GM23248 (cell line): ENCODE measurements at regions not wholly inside any gene's neighbourhood (a gene's known extent, or its start where the extent isn't known, plus 50 kb on each side); places are given as distances from the start of the nearest gene placed in this dataset.
"Not testable (repeated sequence)": the region's sequence is repeated elsewhere in the genome, so short reads cannot be mapped to it uniquely, and the experiment has no call there.

ENCODE experiments used
- DNase-seq: peaks from one replicate; pipeline ENCODE4 v3.0.0-alpha.2; 2015
- H2AFZ ChIP-seq: fragments of 200-600 bp; sonication (generic); 2 replicates; pipeline ENCODE4 v1.6.1; 2016; ENCODE audit warnings: antibody characterized with exemption
- H3F3A ChIP-seq: fragments of 200-600 bp; sonication (generic); 2 replicates; pipeline ENCODE4 v1.6.1; 2016; ENCODE audit warnings: mild to moderate bottlenecking, antibody characterized with exemption, mixed run types; ENCODE audit not compliant: insufficient read depth
- H3K27ac ChIP-seq: fragments of 200-600 bp; sonication (generic); 2 replicates; pipeline ENCODE4 v1.5.1; 2016; ENCODE audit warnings: mild to moderate bottlenecking
- H3K27me3 ChIP-seq: fragments of 200-600 bp; sonication (generic); replicated peaks from 2 replicates; pipeline ENCODE4 v1.6.1; 2016; ENCODE audit warnings: mild to moderate bottlenecking; ENCODE audit not compliant: insufficient read depth
- H3K36me3 ChIP-seq: fragments of 200-600 bp; sonication (generic); 2 replicates; pipeline ENCODE4 v1.6.1; 2016; ENCODE audit warnings: low read depth, mild to moderate bottlenecking
- H3K4me1 ChIP-seq: fragments of 200-600 bp; sonication (generic); 2 replicates; pipeline ENCODE4 v1.6.1; 2016; ENCODE audit warnings: mild to moderate bottlenecking; ENCODE audit not compliant: insufficient read depth
- H3K4me2 ChIP-seq: fragments of 200-600 bp; sonication (generic); one replicate; pipeline ENCODE4 v1.6.1; 2016; ENCODE audit warnings: mild to moderate bottlenecking; ENCODE audit not compliant: unreplicated experiment
- H3K4me3 ChIP-seq: fragments of 200-600 bp; sonication (generic); 2 replicates; pipeline ENCODE4 v1.5.1; 2016; ENCODE audit warnings: mild to moderate bottlenecking
- H3K79me2 ChIP-seq: fragments of 200-600 bp; sonication (generic); 2 replicates; pipeline ENCODE4 v1.6.1; 2016; ENCODE audit warnings: mild to moderate bottlenecking; ENCODE audit not compliant: insufficient read depth
- H3K9ac ChIP-seq: fragments of 200-600 bp; sonication (generic); 2 replicates; pipeline ENCODE4 v1.6.1; 2016; ENCODE audit warnings: mild to moderate bottlenecking
- H3K9me2 ChIP-seq: fragments of 200-600 bp; sonication (generic); 2 replicates; pipeline ENCODE4 v1.6.1; 2016; ENCODE audit warnings: mixed run types, mild to moderate bottlenecking, moderate library complexity; ENCODE audit not compliant: insufficient read depth
- H3K9me3 ChIP-seq: fragments of 200-600 bp; sonication (generic); one replicate; pipeline ENCODE4 v1.6.1; 2017; ENCODE audit warnings: low read depth
- H4K20me1 ChIP-seq: fragments of 200-600 bp; sonication (generic); 2 replicates; pipeline ENCODE4 v1.6.0; 2016; ENCODE audit not compliant: insufficient read depth
- EZH2 ChIP-seq: fragments of 200-600 bp; sonication (generic); IDR thresholded peaks from 2 replicates; pipeline ENCODE4 v1.6.1; 2018; ENCODE audit warnings: antibody characterized with exemption, mild to moderate bottlenecking; ENCODE audit not compliant: insufficient read depth, poor library complexity, severe bottlenecking
- EZH2phosphoT487 ChIP-seq: fragments of 200-600 bp; sonication (generic); IDR thresholded peaks from 2 replicates; pipeline ENCODE4 v1.6.1; 2018; ENCODE audit warnings: antibody characterized with exemption, moderate library complexity, mild to moderate bottlenecking, low read depth; ENCODE audit not compliant: insufficient read depth
- WGBS, 2 experiments: methylation state at CpG; one replicate each; pipeline ENCODE4 v1.1.6; 2015 to 2017; ENCODE audit warnings: low lambda C conversion rate in 2 of 2, low coverage in 1 of 2; ENCODE audit errors: missing lambda C conversion rate in 2 of 2; 5-methylcytosine and 5-hydroxymethylcytosine counted together
- in situ Hi-C: fragments of 300-500 bp; cut with MboI; formaldehyde crosslinking; loops from 2 replicates; pipeline ENCODE4 v1.15.0; 2020

- no peaks in the 10 kb centered on the region for H4K20me1 ChIP-seq
- H3K9me2 ChIP-seq = no peaks in the 10 kb centered on the region
- no peak overlapping the region for H3K4me2 ChIP-seq
- no peaks in the 10 kb centered on the region for H3K27me3 ChIP-seq
- H3K9ac ChIP-seq = no peak overlapping the region
- no peak overlapping the region for H2AFZ ChIP-seq
- no peak overlapping the region for H3K27ac ChIP-seq
- H3K79me2 ChIP-seq = no peaks in the 10 kb centered on the region
- H3K4me1 ChIP-seq = no peaks in the 10 kb centered on the region
- H3K36me3 ChIP-seq = no peaks in the 10 kb centered on the region
- H3K9me3 ChIP-seq = peaks cover 4% of the 10 kb centered on the region
- in situ Hi-C loops = no loop called here
- no peak for DNase-seq
- TF ChIP-seq EZH2 (no peak), EZH2phosphoT487 (no peak)
- no peak overlapping the region for H3K4me3 ChIP-seq
- 13 to 18% methylated on average over 6 of the region's 6 CpGs for WGBS, 2 experiments
- no peaks in the 10 kb centered on the region for H3F3A ChIP-seq
Measured at GRCh38 chr7:145845345-145845744, 271.3 kb upstream of the CNTNAP2 start.

GRCh38 chr7:145839814-145840213 is 276.8 kb upstream of the CNTNAP2 start:
- Histone ChIP-seq H3K27me3 (no peaks in the 10 kb centered on the region), H3K4me1 (no peaks in the 10 kb centered on the region), H3K4me2 (no peak overlapping the region), H3K9me2 (no peaks in the 10 kb centered on the region), H3K9ac (no peak overlapping the region), H3F3A (no peaks in the 10 kb centered on the region), H3K36me3 (no peaks in the 10 kb centered on the region), H3K4me3 (no peak overlapping the region), H3K27ac (no peak overlapping the region), H3K9me3 (no peaks in the 10 kb centered on the region), H2AFZ (no peak overlapping the region), H3K79me2 (no peaks in the 10 kb centered on the region), H4K20me1 (no peaks in the 10 kb centered on the region)
- DNase-seq = no peak
- in situ Hi-C loops = no loop called here
- TF ChIP-seq EZH2 (no peak), EZH2phosphoT487 (no peak)
- WGBS, 2 experiments = 8 to 32% methylated on average over 1 of the region's 1 CpG

GRCh38 chr7:145831616-145832206 is 284.9 kb upstream of the CNTNAP2 start:
- no peaks in the 10 kb centered on the region for H3K27me3 ChIP-seq
- H3K4me2 ChIP-seq = no peak overlapping the region
- H3K9ac ChIP-seq = no peak overlapping the region
- in situ Hi-C loops = no loop called here
- H3K9me3 ChIP-seq = peaks cover 4% of the 10 kb centered on the region
- H3F3A ChIP-seq = no peaks in the 10 kb centered on the region
- no peaks in the 10 kb centered on the region for H3K36me3 ChIP-seq
- no peak overlapping the region for H3K4me3 ChIP-seq
- WGBS, 2 experiments = 9 to 12% methylated on average over 4 of the region's 4 CpGs
- no peaks in the 10 kb centered on the region for H3K79me2 ChIP-seq
- H3K27ac ChIP-seq = no peak overlapping the region
- H4K20me1 ChIP-seq = no peaks in the 10 kb centered on the region
- DNase-seq = no peak
- no peaks in the 10 kb centered on the region for H3K9me2 ChIP-seq
- TF ChIP-seq EZH2phosphoT487 (no peak), EZH2 (no peak)
- no peaks in the 10 kb centered on the region for H3K4me1 ChIP-seq
- no peak overlapping the region for H2AFZ ChIP-seq

GRCh38 chr7:145817687-145818086 is 298.9 kb upstream of the CNTNAP2 start:
- H4K20me1 ChIP-seq = no peaks in the 10 kb centered on the region
- H3K4me3 ChIP-seq = no peak overlapping the region
- H3K4me2 ChIP-seq = no peak overlapping the region
- no peaks in the 10 kb centered on the region for H3K9me2 ChIP-seq
- H3K9ac ChIP-seq = no peak overlapping the region
- in situ Hi-C loops = no loop called here
- no peaks in the 10 kb centered on the region for H3K79me2 ChIP-seq
- H3K36me3 ChIP-seq = no peaks in the 10 kb centered on the region
- no peaks in the 10 kb centered on the region for H3K9me3 ChIP-seq
- no peak overlapping the region for H3K27ac ChIP-seq
- H2AFZ ChIP-seq = no peak overlapping the region
- H3K4me1 ChIP-seq = no peaks in the 10 kb centered on the region
- no peak for TF ChIP-seq EZH2phosphoT487
- TF ChIP-seq EZH2 = no peak
- H3K27me3 ChIP-seq = no peaks in the 10 kb centered on the region
- H3F3A ChIP-seq = no peaks in the 10 kb centered on the region
- 22 to 32% methylated on average over 8 of the region's 8 CpGs for WGBS, 2 experiments
- no peak for DNase-seq

- no peak for TF ChIP-seq EZH2phosphoT487
- TF ChIP-seq EZH2 = no peak
- H3K27me3 ChIP-seq = no peaks in the 10 kb centered on the region
- H3K9ac ChIP-seq = no peak overlapping the region
- no peaks in the 10 kb centered on the region for H3K36me3 ChIP-seq
- no peaks in the 10 kb centered on the region for H3K9me2 ChIP-seq
- H3K27ac ChIP-seq = no peak overlapping the region
- in situ Hi-C loops = no loop called here
- no peaks in the 10 kb centered on the region for H3K9me3 ChIP-seq
- H3K79me2 ChIP-seq = no peaks in the 10 kb centered on the region
- no peak overlapping the region for H3K4me3 ChIP-seq
- no peak for DNase-seq
- H2AFZ ChIP-seq = no peak overlapping the region
- H3K4me1 ChIP-seq = no peaks in the 10 kb centered on the region
- no peak overlapping the region for H3K4me2 ChIP-seq
- H3F3A ChIP-seq = no peaks in the 10 kb centered on the region
- no peaks in the 10 kb centered on the region for H4K20me1 ChIP-seq
Measured at GRCh38 chr7:145812218-145812617, 304.4 kb upstream of the CNTNAP2 start.

GRCh38 chr7:145805496-145805895 is 311.1 kb upstream of the CNTNAP2 start:
- H3F3A ChIP-seq, H3K4me1 ChIP-seq, in situ Hi-C loops, H2AFZ ChIP-seq, H4K20me1 ChIP-seq, H3K79me2 ChIP-seq, H3K9ac ChIP-seq, H3K9me2 ChIP-seq, H3K36me3 ChIP-seq, H3K27ac ChIP-seq, H3K4me3 ChIP-seq, H3K27me3 ChIP-seq, DNase-seq, H3K4me2 ChIP-seq, H3K9me3 ChIP-seq: not testable (repeated sequence)
- 16 to 30% methylated on average over 3 of the region's 3 CpGs for WGBS, 2 experiments
